AG09319 (cell line): ENCODE measurements at regions not wholly inside any gene's neighbourhood (a gene's known extent, or its start where the extent isn't known, plus 50 kb on each side); places are given as distances from the start of the nearest gene placed in this dataset.

Experiments
- DNase-seq: peaks from one replicate; pipeline ENCODE4 v3.0.0-alpha.2; 2010; ENCODE audit warnings: low read depth; ENCODE audit errors: extremely low read depth
- TF ChIP-seq, protein P1 (sequence below): IDR thresholded peaks from 2 replicates; pipeline ENCODE4 v1.5.1; 2011; ENCODE audit warnings: low read depth, mild to moderate bottlenecking, inconsistent platforms, low read length, moderate library complexity

GRCh38 chr12:127526925-127527324 is 740.0 kb upstream of the TMEM132C start:
- TF ChIP-seq, protein P1, sequence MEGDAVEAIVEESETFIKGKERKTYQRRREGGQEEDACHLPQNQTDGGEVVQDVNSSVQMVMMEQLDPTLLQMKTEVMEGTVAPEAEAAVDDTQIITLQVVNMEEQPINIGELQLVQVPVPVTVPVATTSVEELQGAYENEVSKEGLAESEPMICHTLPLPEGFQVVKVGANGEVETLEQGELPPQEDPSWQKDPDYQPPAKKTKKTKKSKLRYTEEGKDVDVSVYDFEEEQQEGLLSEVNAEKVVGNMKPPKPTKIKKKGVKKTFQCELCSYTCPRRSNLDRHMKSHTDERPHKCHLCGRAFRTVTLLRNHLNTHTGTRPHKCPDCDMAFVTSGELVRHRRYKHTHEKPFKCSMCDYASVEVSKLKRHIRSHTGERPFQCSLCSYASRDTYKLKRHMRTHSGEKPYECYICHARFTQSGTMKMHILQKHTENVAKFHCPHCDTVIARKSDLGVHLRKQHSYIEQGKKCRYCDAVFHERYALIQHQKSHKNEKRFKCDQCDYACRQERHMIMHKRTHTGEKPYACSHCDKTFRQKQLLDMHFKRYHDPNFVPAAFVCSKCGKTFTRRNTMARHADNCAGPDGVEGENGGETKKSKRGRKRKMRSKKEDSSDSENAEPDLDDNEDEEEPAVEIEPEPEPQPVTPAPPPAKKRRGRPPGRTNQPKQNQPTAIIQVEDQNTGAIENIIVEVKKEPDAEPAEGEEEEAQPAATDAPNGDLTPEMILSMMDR: no peak
- no peak for DNase-seq

- TF ChIP-seq, protein P1: no peak
- no peak for DNase-seq
Measured at GRCh38 chr12:127528551-127528950, 738.4 kb upstream of the TMEM132C start.

DNA sequence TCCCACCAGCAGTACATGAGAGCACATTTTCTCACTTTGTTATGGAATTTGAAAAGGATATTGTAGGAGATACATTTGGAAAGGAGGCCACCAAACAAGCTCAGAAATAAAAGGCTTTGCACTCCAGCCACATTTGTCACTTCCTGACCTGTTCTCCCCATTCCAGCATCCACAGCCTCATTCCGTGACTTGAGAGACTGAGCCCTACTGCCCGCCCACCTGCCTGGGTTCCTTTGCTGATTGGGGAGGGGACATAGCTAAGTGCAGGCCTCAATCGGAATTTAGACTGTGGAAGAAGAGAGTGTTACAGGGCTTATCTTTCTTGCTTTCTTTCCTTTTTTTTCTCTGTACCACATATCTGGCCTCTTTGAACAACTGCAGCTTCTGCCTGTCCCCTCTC is 735.4 kb upstream of the TMEM132C start:
- no peak for DNase-seq
- TF ChIP-seq, protein P1: no peak

DNA sequence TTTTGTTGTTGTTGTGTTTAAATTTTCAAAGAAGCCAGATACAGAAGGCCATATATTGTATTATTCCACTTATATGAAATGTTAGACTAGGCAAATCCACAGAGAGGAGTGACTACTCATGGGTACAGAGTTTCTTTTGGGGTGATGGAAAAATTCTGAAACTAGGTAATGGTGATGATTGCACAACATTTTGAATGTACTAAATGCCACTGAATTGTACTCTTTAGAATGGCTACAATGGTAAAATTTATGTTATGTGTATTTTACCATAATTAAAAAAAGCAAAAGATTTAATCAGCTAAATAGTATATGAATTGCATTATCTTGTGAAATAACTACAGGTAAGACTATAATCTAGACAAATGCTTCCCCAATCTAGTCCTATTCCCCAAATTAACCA is 733.6 kb upstream of the TMEM132C start:
- no peak for DNase-seq
- TF ChIP-seq, protein P1: no peak

GRCh38 chr12:127536833-127537428 is 730.0 kb upstream of the TMEM132C start:
- DNase-seq: no peak
- TF ChIP-seq, protein P1: no peak

GRCh38 chr12:127538316-127538715 is 728.7 kb upstream of the TMEM132C start:
- TF ChIP-seq, protein P1: no peak

DNA sequence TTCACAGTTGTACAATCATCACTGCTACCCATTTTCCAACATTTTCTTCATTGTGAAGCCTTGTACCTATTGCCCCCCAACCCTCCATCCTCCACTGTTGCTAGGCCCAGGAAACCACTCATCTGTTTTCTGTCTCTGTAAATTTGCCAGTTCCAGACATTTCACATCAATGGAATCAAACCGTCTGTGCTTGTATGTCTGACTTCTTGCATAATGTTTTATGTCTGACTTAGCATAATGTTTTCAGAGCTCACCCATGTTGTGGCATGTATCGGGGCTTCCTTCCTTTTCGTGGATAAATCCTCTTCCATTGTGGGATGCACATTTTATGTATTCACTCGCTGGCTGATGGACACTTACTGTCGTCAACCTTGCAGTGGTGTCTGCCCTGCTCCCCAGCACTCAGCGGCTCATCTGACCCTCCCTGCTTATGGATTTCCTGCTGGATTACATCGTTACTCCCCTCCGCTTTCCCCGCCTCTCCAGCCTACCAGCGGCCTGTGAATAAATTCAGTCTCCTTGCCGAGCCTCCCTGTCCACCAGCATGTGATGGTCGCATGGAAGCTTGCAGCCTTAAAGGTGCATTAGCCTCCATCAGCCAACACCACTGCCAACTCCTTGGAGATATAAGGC is 727.6 kb upstream of the TMEM132C start:
- TF ChIP-seq, protein P1: no peak
- no peak for DNase-seq

More at GRCh38 chr12:127538316-127538715, 728.7 kb upstream of the TMEM132C start:
- DNase-seq: no peak
